HUES6 (cell line): ENCODE measurements at regions not wholly inside any gene's neighbourhood (a gene's known extent, or its start where the extent isn't known, plus 50 kb on each side); places are given as distances from the start of the nearest gene placed in this dataset.

Source experiments
- H3K27ac ChIP-seq: 2 replicates; pipeline ENCODE4 v1.7.0; 2013; ENCODE audit warnings: low read depth, mild to moderate bottlenecking, low read length, inconsistent platforms
- H3K27me3 ChIP-seq: 2 replicates; pipeline ENCODE4 v1.6.1; 2013; ENCODE audit warnings: low read length; ENCODE audit not compliant: control insufficient read depth, insufficient read depth
- H3K36me3 ChIP-seq: 2 replicates; pipeline ENCODE4 v1.6.1; 2013; ENCODE audit warnings: low read length; ENCODE audit not compliant: control insufficient read depth, insufficient read depth
- H3K4me1 ChIP-seq: 2 replicates; pipeline ENCODE4 v1.6.1; 2013; ENCODE audit warnings: low read length; ENCODE audit not compliant: control insufficient read depth, insufficient read depth
- H3K4me3 ChIP-seq: 2 replicates; pipeline ENCODE4 v1.5.1; 2013; ENCODE audit warnings: low read depth, low read length
- H3K9ac ChIP-seq: one replicate; pipeline ENCODE4 v1.6.1; 2013; ENCODE audit warnings: mild to moderate bottlenecking, low read length
- H3K9me3 ChIP-seq: 2 replicates; pipeline ENCODE4 v1.6.1; 2013; ENCODE audit warnings: low read depth, low read length; ENCODE audit not compliant: control insufficient read depth, insufficient read depth

DNA sequence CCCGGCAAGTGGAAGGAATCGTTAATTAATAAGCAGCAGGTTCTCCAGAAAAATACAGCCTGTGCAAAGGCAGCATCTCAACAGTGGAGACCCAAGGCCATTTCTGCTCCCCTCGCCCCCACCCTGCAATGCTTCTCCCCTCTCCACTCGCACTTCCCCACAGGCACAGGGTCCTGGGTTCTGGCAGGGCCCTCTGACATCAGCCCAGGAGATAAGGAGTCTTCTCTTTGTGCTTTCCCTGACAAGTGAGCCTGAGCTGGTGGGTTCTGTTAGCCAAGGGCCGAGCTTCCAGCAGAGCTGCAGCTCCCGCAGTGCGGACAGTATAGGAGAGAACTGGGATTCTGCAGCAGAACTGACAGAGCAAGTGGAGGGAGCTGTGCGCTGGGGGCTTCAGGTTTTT, 257.5 kb downstream of the NSG2 start:
- Histone ChIP-seq H3K36me3 (no peaks in the 10 kb centered on the region), H3K9me3 (no peaks in the 10 kb centered on the region), H3K27ac (no peak overlapping the region), H3K4me3 (no peak overlapping the region), H3K9ac (no peak overlapping the region), H3K27me3 (no peaks in the 10 kb centered on the region), H3K4me1 (peaks cover 14% of the 10 kb centered on the region)

DNA sequence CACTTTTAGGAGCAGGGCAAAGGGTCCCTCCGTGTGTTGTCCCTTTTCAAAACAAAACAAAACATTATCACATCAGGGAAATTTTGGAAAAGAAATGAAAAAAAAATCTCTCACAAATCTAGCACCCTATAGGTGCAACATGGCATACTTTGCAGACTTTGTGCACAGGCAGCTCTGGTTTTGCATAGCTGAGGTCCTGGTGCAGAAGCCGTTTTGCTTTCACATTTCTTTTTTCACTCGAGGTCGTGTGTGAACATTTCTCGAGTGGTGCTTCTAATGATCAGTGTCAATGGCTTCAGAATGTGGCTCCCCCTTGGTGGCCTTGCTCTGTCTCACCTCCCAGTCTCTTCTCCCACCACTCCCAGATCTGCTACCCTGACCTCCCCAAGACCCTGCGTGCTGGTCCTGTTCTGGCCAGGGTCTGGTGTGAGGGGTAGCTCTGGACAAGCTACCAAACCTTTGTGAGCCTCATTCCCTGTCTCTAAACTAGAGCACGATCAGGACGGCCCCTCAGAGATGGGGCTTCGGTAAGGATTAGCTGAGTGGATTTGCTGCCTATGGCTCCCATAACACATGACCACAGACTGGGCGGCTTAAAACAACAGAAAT, 258.0 kb downstream of the NSG2 start:
- Histone ChIP-seq H3K27ac (no peak overlapping the region), H3K4me1 (peaks cover 14% of the 10 kb centered on the region), H3K9ac (no peak overlapping the region), H3K27me3 (no peaks in the 10 kb centered on the region), H3K36me3 (no peaks in the 10 kb centered on the region), H3K4me3 (no peak overlapping the region), H3K9me3 (no peaks in the 10 kb centered on the region)

DNA sequence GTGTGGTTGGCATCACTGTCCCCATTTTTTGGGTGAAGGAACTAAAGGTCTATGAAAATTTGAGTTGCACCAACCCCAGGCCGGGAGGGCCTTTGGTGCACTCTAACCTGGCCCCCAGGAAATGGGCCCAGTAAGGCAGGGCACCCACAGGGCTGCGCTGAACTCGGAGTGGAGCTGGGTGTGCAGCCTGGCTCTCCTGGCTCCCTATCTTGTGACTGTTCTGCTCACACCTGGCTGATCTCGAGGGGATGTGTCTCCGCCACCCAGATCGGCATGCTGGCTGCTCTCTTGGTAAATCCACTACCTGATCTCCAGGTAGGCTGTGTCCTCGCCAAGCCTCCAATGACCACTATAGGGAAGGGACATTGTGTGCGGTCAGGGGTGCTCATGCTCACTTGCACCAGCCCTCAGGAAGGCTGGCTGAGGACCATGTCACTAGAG, 259.8 kb downstream of the NSG2 start:
- Histone ChIP-seq H3K36me3 (no peaks in the 10 kb centered on the region), H3K9ac (no peak overlapping the region), H3K27me3 (no peaks in the 10 kb centered on the region), H3K4me3 (no peak overlapping the region), H3K9me3 (no peaks in the 10 kb centered on the region), H3K27ac (no peak overlapping the region), H3K4me1 (peaks cover 14% of the 10 kb centered on the region)

DNA sequence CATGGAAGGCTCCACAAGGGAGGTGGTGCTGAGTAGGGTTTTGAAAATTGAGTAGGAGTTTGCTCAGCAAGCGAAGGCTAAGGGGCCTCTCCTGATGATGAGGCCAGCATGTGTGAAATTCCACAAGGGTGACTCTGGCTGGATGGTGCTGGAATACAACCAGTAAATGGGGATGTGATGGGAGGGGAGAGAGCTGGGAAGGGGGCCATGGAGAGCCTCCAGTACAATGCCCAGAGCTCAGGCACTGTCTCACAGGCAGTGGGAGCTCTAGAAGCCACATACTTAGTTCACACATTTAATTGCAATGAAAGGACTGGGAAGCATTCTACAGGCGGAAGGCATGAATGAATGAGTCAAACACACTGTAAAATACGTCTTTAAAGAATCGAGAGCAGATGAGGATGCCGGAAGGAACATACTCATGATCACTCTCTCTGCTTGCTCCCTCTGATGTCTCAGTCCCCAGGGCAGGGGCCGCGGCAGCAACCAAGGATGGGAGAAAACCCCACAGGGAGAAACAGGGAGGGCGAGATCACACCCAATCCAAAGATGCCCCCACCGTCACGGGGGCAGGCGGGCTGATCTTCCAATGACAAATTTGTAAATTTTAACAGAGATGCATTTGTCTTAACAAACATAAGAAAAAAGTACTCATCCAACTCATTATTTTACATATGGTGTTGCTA, 261.0 kb downstream of the NSG2 start:
- H3K9me3 ChIP-seq: no peaks in the 10 kb centered on the region
- H3K9ac ChIP-seq: no peak overlapping the region
- peaks cover 3% of the 10 kb centered on the region; the same call in 1 of the 2 replicates for H3K4me1 ChIP-seq
- no peaks in the 10 kb centered on the region for H3K36me3 ChIP-seq
- H3K27me3 ChIP-seq: peaks cover 7% of the 10 kb centered on the region; the same call in 1 of the 2 replicates
- no peak overlapping the region for H3K4me3 ChIP-seq
- no peak overlapping the region for H3K27ac ChIP-seq

DNA sequence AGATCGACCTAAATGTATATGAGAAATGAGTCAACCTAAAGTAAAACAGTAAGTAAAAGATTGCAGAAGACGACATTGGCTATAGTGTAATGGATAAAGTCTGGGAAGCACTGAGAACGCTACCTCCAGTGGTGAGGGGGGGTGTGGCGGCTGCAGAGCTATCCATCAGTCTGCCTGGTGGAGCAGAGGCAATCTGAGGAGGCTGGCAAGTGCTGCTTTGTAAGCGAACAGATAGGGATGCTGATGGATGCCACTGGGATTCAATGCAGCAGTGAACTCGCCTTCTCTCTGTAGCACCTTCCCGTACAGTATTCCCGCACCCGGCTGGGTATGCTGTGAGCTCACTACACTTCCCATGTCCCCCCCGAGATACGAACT, 261.5 kb downstream of the NSG2 start:
- Histone ChIP-seq H3K4me3 (no peak overlapping the region), H3K27me3 (peaks cover 9% of the 10 kb centered on the region; the same call in 1 of the 2 replicates), H3K9ac (no peak overlapping the region), H3K36me3 (no peaks in the 10 kb centered on the region), H3K4me1 (peaks cover 3% of the 10 kb centered on the region; the same call in 1 of the 2 replicates), H3K27ac (no peak overlapping the region), H3K9me3 (no peaks in the 10 kb centered on the region)

DNA sequence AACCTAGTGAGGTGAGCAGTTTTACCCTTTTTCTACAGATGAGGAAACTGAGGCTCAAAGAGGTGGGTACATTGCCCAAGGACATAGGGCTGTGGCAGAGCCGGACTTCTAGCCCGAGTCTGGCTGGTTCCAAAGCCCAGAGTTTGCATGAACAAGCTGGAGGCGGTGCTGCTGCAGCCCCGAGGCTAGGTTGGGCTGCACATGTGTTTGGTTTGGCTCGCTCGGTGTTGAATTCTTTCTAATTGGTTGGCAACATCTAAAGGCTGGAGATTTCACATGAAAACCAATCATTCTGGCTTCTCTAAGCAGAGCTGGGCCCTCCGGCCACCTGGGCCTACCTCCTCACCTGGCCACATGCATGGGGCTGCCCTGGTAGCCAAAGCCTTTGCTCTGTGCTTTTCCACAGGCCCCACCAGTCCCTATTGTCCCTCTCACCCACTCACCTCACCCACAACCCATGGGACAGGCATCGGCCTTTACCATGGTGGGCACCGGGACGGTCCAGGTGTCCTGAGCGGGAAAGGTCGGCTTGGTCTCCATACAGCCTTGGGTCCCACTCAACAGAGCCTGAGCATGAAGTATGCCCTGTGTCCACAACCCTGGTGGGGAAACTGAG, 262.3 kb downstream of the NSG2 start:
- Histone ChIP-seq H3K4me3 (no peak overlapping the region), H3K9ac (no peak overlapping the region), H3K27ac (no peak overlapping the region), H3K36me3 (no peaks in the 10 kb centered on the region), H3K4me1 (peaks cover 3% of the 10 kb centered on the region; the same call in 1 of the 2 replicates), H3K27me3 (peaks cover 16% of the 10 kb centered on the region), H3K9me3 (no peaks in the 10 kb centered on the region)

DNA sequence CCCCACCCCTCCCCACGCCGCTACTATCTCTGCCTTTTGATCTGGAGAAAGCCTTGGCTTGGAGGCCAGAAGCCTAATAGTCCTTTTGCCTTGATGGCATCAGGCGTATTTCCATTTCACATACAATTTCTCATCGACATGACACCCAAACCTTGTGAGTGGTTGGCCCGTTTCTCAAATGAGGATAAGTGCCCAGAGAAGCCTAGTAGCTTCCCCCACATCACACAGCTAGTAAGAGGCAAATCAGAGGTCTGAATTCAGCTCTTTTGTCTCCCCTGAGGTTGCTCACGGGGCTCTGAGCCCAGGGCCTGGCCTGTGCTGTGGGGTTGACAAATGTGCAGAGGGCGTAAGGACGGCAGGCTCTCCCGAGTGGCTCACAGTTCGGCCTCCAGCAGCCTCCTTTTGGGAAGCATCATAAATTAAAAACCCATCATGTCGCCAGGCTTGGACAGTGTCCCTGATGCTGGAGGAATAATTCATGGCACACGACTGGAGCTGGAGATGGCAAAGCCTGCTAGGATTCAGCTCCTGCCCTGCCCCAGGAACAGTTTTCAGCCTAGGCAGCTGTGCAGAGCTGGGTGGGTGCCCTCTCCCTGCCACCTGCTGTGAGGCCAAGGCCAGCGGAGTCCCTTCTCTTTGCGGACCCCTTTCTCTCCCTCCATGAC, 263.8 kb downstream of the NSG2 start:
- Histone ChIP-seq H3K27ac (no peak overlapping the region), H3K36me3 (no peaks in the 10 kb centered on the region), H3K27me3 (peaks cover 26% of the 10 kb centered on the region), H3K9ac (no peak overlapping the region), H3K9me3 (no peaks in the 10 kb centered on the region), H3K4me1 (peaks cover 3% of the 10 kb centered on the region; the same call in 1 of the 2 replicates), H3K4me3 (no peak overlapping the region)

DNA sequence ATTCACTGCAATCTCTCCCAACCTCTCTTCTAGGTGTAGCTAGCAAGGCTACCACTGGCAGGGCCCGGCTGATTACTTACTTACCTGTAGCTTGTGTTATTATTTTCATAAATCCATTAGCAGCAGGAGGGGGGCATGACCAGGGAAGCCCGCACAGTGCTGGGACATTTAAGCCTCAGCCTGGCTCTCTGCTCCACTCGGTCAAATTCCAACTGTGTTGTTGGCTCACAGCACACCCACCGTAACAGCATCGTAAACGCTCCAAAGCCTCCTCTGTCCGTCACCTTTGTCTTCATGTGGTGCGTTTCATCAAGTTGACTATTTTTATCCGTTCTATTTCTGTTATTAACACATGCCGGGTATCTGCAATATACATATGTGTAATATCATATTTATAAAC, 264.7 kb downstream of the NSG2 start:
- H3K4me3 ChIP-seq: no peak overlapping the region
- peaks cover 26% of the 10 kb centered on the region for H3K27me3 ChIP-seq
- H3K27ac ChIP-seq: no peak overlapping the region

DNA sequence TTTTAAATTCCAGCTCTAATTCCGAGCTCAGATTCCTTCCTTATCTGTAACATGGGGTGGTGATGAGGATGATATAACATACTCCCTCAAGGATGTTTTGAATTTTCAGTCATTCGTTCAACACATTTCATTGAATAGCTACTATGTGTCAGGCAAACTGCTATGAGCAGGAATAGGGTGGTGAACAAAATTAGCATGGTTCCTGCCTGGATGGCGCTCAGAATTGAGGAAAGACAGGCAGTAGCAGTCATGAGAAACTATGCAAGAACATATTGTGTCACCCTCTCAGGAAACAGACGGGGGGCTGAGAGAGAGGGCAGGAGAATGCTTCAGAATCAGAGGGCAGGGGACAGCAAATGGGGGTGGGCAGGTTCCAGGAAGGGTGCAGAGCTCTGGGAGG, 265.2 kb downstream of the NSG2 start:
- Histone ChIP-seq H3K4me3 (no peak overlapping the region), H3K9me3 (no peaks in the 10 kb centered on the region), H3K27ac (no peak overlapping the region), H3K4me1 (peaks cover 6% of the 10 kb centered on the region; the same call in 1 of the 2 replicates), H3K27me3 (peaks cover 26% of the 10 kb centered on the region), H3K9ac (no peak overlapping the region), H3K36me3 (no peaks in the 10 kb centered on the region)

More for the DNA sequence above, 264.7 kb downstream of the NSG2 start:
- H3K36me3 ChIP-seq: no peaks in the 10 kb centered on the region
- peaks cover 6% of the 10 kb centered on the region; the same call in 1 of the 2 replicates for H3K4me1 ChIP-seq
- no peak overlapping the region for H3K9ac ChIP-seq
- H3K9me3 ChIP-seq: no peaks in the 10 kb centered on the region

DNA sequence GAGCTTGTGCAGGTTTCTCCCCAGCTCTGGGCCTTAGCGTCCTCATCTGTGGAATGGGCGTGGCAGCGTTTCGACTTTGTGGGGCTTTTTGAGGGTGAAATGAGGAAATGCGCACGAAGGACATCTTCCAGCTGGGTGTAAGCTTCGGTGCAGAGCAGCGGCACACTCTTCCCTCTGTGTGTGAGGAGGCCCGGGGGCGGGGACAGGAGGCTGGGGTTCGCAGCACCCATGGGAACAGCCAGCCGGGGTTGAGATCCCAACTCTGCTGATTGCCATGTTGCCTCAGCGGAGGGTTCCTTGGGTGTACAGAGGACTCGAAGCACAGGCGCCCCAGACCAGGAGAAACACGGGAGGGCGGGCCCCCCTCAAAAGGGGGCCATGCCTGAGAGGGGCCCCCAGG, 265.6 kb downstream of the NSG2 start:
- peaks cover 3% of the 10 kb centered on the region; the same call in 1 of the 2 replicates for H3K4me1 ChIP-seq
- no peak overlapping the region for H3K27ac ChIP-seq
- H3K36me3 ChIP-seq: no peaks in the 10 kb centered on the region
- peak overlapping the region; percentile 59 for H3K4me3 ChIP-seq
- peaks cover 26% of the 10 kb centered on the region for H3K27me3 ChIP-seq
- no peak overlapping the region for H3K9ac ChIP-seq
- H3K9me3 ChIP-seq: no peaks in the 10 kb centered on the region
